GM21423 (cell line): ENCODE measurements at regions not wholly inside any gene's neighbourhood (a gene's known extent, or its start where the extent isn't known, plus 50 kb on each side); places are given as distances from the start of the nearest gene placed in this dataset.
"Not testable (repeated sequence)": the region's sequence is repeated elsewhere in the genome, so short reads cannot be mapped to it uniquely, and the experiment has no call there.

Experiments
- ATAC-seq: cut with Tn5 transposase; IDR thresholded peaks from one replicate; pipeline ENCODE4 v1.9.1; 2021; ENCODE audit warnings: mild to moderate bottlenecking, moderate library complexity; ENCODE audit not compliant: unreplicated experiment

DNA sequence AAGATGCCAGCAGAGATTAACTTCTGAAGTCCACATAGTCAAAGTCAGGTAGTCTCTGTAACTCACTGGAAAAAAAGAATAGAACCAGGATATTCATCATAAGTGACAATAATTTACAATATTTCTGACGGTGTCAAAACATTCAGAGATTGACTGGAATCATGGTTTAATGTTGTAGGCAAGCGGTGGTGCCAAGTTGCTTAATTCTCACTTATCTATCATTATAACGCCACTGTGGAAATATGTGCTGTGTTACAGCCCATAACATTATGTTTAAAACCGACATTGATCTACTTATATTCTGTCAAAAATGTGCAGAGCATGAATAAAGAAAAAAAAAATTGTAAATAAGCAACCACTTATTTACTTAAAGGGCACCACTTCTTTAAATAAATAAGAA lies 801.7 kb downstream of the DIPK2A start:
- ATAC-seq = no peak

DNA sequence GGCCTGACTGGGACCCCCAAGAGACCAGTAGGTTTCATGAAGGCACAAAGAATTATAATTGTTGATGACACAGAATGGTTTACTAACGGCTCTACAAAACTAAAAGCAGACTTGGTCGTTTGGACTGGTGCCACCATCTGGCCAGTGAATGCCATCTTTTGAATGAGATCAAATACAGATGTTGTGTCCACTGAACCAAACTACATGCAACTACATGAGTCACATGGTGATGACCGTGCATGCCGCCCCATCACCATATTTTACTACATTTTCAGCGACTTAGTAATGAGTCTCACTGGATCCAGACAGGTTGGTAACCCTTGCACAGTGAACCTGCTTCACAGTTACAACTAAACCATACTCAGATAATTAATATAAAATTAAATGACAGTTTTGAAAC lies 803.3 kb downstream of the DIPK2A start:
- ATAC-seq = no peak

DNA sequence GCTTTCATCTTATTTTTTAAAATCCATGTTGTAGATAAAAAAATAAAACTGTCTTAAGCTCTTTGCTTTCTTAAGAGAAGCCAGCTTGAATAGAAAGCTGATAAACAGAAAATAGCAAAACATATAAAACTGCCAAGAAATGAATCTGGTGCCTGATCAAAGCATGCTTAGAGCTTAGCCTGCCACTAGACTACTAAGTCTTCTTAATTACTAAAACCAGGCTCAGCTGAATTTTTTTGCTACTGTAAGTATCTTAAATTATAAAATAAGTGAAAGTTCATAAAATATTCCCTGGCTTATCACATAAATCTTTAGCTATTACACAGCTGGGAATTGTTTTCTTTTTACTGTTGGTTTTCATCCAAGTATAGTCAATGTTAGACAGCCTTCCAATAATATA lies 803.9 kb downstream of the DIPK2A start:
- no peak for ATAC-seq

DNA sequence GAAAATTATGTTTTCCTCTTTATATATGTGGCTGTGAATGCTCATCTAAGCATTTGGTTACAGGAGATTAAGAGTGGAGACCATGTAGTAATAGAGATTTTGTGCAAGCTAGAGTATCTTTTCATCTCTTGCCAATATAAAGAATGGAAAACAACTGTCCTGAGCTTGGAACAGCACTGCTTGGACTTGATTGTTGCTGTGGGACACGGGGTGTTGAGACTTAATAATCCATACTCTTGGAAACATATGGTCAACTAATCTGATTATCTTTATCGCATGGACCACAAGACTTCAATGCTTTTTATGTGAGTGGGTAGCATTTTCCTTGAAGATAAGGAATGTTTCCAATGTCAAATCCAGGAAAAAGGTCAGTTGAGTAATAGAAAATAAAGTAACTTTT lies 806.3 kb downstream of the DIPK2A start:
- ATAC-seq = no peak

DNA sequence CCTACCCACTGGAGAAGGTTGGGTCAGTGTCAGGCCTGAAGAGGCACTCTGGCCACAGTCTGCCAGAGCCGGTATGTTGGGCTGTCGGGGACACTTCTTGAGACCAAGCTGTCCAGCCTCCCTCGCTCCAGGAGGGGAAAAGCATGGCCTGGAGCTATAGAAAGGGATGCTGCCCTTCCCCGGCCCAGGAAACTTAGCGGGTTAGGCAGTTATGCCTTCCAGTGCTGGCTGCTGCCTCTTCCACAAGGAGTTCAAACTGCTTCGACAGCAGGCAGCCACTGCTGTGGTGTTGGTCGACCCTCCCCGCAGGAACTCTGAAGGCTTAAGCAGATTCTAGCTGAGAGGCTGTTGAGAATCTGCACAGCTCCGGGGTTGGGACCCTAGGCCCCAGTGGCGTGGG lies 819.4 kb downstream of the DIPK2A start:
- no peak for ATAC-seq

DNA sequence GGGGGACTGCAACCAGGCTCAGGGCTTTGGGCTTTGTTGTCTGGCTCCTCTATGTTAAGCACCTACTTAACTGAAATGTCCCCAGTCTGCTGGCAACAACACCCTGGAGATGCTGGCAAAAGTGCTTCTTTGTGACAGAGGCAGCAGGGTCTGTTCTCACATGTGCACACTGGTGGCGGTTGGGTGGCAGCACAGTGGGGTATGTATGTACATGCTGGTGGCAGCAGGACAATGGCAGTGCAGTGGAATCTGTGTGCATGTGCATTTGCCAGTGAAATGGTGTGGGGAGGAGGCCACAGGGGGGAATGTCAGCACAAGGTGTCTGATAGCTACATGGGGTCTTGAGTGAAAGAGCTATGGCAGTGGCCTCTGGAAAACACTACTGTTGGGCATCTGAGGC lies 830.3 kb downstream of the DIPK2A start:
- ATAC-seq = no peak

DNA sequence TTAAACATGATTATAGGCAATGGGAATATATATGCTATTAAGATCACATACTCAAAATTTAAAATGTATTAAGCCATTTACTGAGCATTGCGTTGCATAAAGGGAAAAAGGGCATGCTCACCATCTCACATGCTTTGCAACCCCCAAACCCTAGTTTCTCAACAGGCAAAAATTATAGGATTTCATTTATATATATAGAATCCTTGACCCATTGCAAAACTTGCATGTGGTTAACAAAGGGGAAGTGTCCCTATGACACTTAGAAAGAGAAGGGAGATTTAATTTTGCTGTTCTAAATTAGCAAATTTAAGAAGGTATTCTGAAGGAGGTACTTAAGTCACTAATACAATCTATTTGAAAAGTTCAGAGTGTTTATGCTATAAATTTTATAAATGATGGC lies 837.8 kb downstream of the DIPK2A start:
- no peak for ATAC-seq

DNA sequence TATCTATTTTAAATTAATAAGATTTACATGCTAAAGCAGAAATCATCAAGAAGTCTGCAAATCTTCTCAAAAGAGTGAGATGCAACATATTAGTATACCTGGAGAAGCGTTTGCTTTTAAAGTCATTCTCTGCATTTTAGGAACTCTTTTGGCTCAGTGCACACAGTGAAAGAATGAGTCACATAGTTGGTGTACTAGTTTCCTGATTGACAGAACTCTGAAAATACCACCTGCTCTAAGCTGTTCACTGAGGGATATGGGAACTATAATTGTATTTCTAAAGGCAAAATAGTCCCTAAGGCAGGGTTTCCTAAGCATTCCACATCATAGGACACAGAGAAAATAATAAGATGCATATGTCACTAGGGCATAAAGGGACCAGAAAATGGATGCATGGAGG lies 838.5 kb downstream of the DIPK2A start:
- peak; percentile 69 for ATAC-seq

DNA sequence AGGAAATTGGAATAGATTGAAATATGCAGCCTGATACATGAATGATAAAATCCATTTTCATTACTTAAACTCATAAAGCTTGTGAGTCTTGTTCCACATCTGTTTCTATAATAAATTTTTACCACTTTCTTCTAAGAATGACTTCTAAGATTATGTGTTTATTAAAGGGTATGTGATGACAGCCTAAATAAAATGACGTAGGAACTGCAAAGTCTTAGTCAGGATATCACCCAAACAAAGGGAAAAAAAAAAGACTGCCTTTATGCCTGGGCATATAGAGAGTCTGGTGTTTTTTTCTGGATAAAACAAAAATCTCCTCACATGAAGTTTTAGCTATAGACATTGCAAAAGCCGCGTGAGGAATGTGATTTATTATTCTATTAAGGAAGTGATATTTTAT lies 844.0 kb downstream of the DIPK2A start:
- ATAC-seq = no peak

DNA sequence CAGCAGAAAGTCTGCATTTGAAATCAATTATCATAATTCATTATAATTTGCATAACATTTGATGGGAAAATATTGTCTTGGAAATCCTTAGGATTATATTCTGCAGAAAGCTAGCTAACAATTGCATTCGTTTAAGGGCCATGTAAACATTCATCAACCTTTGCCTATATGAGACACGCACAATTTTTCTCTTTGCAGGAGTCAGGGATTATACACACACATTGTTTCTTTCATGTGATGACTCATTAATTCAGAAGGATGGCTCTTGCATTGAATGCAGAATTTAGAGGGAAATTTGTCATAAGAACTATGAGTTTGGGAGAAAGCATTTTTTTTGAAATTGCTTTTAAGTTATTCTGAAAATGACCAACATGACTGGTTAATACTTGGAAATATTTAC lies 844.7 kb downstream of the DIPK2A start:
- ATAC-seq = no peak

DNA sequence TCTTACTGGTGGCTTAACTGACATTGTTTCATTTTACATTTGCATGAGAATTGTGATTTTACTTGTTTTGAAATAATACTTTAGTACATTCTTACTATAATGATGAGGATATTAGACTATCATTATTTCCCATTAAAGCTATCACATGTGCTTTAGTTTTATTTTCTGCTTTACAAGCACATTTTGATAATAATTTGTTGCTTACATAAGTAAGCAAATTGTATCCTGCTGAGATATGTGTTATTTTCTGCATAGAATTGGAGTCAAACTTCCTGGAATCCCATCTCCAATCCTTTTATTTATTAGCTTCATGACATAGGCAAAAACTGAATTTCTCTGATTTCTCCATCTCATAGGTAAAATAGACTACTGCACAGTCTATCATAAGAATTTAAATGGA lies 847.4 kb downstream of the DIPK2A start:
- no peak for ATAC-seq

DNA sequence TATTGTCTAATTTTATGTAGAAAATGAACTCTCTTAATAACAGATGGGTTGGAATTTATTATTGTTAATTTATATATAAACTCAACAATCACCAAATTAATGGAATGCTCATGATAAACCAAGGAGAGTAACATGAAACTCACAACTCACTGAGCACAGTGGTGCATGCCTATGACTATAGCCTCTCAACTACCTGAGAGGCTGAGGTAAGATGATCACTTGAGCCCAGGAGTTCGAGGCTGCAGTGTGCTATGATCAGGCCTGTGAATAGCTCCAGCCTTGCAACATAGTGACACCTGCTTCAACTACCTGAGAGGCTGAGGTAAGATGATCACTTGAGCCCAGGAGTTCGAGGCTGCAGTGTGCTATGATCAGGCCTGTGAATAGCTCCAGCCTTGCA lies 848.6 kb downstream of the DIPK2A start:
- ATAC-seq = not testable (repeated sequence)

DNA sequence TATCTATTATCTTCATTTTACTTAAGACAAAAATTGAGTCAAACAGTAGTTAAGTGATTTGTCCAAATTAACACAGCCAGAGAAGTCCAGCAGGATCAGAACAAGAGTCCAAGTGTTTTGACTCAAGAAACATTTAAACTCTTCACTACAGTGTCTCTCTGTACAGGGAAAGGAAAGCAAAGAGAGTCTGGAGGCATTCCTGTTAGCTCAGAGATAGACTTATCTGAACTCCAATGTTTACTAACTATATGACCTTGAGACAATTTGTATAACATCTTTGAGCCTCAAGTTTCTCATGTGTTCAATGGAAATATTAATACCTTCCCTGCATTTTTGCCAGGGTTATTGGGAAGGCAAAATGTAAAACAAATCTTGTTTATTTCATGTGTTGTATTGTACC lies 849.1 kb downstream of the DIPK2A start:
- ATAC-seq = no peak

DNA sequence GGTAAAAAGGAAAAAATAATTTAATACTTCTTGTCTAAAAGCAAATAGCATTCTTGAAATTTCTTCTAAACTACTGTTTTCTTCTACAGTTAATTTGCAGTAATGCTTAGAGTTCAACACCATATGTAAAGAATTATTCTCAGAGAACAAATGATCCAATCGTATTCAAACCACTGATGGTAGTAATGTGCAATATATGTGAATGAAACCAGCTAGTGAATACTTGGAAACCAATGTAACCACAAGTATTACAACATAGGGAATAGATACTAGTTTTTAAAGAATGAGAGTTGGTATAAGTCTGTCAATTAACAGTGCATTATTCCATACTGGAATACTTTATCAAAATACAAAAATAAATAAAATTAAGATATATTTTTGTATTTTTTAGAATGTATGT lies 850.0 kb downstream of the DIPK2A start:
- ATAC-seq = no peak

DNA sequence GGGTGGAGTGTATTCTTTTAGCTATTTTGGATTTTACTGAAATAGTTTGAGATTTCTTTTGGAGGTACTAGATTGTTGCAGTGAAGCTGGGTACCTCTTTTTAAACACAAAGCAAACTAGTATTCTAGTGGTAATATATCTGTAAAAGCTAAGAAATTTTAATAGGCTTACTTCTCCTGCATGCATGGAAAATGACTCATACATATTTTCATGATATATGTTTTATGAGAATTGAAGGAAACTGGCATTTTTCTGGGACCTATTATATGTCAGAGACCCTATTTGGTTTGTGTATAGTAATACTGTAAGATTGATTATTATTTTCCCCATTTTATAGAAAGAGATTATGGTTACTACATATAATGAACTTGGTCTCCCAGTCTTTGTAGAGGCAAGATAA lies 851.0 kb downstream of the DIPK2A start:
- ATAC-seq = no peak

DNA sequence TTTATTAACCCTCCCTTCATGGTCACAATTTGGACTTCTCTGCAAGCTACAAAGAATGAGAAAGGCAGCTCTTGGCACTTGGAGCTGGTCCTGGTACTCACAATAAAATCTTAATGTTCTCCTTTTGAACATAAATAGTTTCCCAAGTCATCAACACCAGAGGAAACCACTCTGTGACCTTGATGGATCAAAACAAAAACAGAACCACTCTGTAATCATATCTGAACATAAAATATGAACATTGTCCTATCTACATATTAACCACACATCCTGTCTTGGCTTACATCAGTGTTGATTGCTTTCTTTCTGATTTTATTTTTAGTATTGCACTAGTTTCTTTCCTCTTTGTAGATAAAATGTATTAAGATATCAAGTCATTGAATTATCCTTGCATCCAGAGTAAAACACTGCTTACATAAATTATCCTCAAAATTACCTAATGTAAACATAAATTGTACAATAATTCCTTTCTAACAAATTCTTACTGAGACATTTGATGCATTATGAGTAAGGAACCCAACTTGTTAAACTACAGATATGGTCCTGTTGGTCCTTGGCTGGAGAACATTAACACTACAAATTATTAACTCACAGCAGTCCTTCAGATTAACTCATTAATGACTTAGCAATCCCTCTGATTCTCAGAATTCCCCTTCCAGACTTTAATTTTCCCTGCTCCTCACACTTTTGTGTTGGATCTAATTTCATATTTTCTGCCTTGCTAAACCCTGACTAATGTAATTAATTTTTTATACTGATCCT lies 860.5 kb downstream of the DIPK2A start:
- ATAC-seq = no peak

DNA sequence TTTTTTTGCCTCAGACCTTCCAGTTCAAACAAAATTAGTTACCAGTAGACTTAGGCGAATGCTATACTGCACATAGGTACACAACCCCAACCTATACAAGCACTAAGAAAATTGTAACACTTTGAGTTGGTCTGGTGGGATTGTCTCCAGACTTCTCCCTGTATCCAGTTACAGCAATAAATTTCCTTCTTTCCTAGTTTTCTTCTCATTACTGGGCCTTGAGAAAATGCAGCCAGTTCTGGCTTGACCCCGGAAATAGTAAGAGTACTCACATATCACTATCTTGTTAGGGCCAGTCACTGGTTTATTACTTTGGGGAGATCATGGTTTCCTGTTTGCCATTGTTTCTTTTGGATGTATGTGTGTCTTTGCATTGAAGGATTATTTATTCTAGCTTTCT lies 868.4 kb downstream of the DIPK2A start:
- no peak for ATAC-seq

DNA sequence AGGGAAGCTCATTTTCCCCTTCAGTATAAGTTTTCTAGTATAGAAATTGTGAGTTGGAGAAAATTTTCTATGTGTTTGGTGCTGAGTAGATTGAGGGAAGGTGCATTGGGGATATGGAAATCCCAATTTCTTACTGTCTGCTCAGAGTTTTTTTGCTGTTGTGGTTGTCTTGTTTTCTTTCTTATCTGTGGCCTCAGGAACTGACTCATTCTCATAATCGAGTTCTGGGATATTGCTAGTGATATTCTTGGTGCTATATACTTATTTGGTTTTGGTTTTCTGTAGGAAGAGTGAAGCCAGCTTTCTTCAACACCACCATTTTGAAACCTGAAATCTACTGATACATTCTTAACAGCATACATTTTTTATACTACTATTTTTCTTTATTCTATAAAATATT lies 869.2 kb downstream of the DIPK2A start:
- ATAC-seq = no peak

DNA sequence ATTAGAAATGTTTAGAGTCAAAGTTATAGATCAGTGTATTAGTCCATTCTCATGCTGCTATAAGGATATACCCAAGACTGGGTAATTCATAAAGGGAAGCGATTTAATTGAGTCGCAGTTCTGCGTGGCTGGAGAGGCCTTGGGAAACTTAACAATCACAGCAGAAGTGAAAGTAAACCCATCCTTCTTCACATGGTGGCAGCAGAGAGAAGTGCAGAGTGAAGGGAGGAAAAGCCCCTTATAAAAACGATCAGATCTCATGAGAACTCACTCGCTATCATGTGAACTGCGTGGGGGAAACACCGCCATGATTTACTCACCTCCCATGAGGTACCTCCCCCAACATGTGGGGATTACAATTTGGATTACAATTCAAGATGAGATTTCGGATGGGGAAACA lies 871.5 kb downstream of the DIPK2A start:
- no peak for ATAC-seq

DNA sequence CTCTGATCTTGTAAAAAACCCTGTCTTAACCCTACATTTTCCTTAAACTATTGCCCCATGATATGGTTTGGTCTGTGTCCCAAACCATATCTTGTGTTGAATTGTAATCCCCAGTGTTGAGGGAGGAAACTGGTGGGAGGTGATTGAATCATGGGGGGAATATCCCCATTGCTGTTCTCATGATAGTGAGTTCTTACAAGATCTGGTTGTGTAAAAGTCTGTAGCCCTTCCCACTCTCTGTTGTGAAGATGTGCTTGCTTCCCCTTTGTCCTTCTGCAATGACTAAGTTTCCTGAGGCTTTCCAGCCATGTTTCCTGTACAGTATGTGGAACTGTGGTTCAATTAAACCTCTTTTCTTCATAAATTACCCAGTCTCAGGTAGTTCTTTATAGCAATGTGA lies 881.4 kb downstream of the DIPK2A start:
- no peak for ATAC-seq

DNA sequence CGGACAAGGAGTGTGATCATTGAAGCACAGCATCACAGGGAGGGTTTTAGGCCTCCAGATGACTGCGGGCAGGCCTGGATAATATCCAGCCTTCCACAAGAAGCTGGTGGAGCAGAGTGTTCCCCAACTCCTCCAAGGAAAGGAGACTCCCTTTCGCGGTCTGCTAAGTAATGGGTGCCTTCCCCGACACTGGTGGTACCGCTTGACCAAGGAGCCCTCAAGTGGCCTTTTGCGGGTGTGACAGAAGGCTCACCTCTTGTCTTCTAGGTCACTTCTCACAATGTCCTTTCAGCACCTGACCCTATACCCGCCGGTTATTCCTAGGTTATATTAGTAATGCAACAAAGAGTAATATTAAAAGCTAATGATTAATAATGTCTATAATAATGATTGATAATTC lies 882.4 kb downstream of the DIPK2A start:
- not testable (repeated sequence) for ATAC-seq

DNA sequence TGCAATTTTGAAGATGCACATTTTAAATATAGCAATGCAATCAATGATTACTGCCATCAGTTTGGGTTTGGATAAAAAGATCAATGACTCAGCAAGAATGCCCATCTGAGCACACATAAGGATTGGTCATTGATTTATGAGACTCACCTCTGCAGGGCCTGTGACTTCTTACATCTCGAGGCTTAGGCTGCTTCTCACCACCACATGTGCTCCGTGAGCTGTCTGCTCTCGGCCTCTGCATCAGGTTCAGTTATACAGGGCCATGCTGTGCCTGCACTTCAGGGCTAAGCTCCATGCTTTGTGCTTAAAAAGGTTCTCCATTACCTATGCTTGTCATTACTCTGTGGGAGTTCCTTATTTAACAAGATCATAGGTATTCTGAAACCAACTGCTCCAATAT lies 887.5 kb downstream of the DIPK2A start:
- no peak for ATAC-seq

DNA sequence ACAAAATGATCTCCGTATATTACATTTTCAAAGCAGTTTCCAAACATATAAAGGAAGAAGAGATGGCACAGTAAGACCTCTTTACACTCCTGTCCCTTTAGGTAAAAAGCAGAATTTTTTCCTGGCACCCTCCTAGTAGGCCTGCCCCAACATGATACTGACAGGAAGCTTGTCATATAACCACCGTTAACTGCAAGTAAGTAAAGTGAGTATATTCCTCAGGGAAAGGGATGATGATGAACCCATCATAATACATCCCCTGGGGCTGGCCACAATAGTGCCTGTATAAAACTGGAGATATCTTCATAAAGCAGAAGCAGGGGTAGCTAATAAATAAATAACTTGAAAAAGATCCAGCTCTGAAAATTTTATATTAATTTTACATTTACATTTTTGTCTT lies 893.0 kb downstream of the DIPK2A start:
- no peak for ATAC-seq
